SIG-M5 (cell line): ENCODE measurements at regions not wholly inside any gene's neighbourhood (a gene's known extent, or its start where the extent isn't known, plus 50 kb on each side); places are given as distances from the start of the nearest gene placed in this dataset.
"Not testable (repeated sequence)": the region's sequence is repeated elsewhere in the genome, so short reads cannot be mapped to it uniquely, and the experiment has no call there.

Experiments used
- DNase-seq: peaks from one replicate; lab custom pipeline; 2025; lab: John Stamatoyannopoulos, UW

DNA sequence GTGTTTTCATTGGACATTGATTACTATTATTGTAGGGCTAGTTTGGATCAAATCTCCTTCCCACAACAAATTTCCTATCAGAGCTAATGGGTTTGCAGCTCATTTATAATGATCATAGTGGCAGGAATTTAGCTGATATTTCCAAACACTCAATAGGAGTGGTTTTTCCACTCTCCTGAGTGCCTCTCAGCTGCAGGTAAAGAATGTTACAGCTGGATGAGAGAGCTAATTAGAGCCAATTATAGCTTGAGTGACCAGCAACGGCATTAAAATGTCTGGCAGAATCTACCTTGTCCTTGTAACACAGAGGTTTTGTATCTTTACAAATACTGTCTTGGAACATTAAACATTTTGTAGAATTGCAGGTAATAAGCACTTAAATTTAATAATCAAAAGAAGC, 602.8 kb upstream of the EPHA5 start:
- DNase-seq: no peak

DNA sequence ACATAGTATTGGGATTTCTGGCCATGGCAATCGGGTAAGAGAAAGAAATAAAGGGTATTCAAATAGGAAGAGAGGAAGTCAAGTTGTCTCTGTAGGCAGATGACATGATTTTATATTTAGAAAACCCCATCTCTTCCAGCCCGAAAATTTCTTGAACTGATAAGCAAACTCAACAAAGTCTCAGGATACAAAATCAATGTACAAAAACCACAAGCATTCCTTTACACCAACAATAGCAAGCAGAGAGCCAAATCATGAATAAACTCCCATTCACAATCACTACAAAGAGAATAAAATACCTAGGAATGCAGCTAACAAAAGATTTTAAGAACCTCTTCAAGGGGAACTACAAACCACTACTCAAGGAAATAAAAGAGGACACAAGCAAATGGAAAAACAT, 600.1 kb upstream of the EPHA5 start:
- not testable (repeated sequence) for DNase-seq

DNA sequence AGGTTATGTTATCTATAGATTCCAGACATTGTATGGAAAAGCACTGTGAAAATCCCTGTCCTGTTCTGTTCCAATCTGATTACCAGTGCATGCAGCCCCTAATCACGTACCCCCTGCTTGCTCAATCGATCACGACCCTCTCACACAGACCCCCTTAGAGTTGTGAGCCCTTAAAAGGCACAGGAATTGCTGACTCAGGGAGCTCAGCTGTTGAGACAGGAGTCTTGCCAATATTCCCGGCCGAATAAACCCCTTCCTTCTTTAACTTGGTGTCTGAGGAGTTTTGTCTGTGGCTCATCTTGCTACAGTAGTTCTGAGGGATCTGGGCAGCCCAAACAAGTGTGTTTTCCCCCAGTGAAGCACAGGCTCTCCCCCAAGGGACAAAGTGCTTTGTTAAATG, 596.3 kb upstream of the EPHA5 start:
- not testable (repeated sequence) for DNase-seq

GRCh38 chr4:66266035-66266434, 595.7 kb upstream of the EPHA5 start:
- no peak for DNase-seq

DNA sequence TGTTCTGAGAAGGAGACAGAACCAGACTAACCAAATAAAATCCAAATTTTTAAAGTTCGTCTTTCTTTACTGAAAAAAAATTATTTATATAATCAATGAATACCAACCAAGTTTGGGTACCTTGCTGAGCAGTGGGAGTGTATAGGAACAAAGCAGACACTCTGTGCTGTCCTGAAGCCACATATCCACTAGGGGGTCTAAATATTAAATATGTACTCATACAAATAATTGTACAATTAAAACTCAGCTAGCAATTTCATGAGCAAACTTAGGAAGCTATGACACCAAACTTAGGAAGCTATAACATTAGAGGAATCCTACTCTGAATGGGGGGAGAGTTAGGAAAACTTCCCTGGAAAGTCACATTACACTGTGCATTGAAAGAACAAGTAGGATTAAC, 582.0 kb upstream of the EPHA5 start:
- no peak for DNase-seq

DNA sequence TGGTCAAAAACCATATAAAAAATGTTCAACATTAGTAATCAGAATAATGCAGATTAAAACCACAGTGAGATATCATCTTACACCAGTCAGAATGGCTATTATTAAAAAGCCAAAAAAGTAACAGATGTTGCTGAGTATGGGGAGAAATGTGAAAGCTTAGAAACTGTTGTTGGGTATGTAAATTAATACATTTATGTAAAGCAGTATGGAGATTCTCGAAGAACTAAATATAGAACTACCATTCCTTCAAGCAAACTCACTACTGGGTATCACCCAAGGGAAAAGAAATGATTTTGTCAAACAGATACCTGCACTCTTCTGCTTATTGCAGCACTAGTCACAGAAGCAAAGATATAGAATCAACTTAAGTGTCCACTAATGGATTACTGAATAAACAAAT, 576.4 kb upstream of the EPHA5 start:
- DNase-seq: no peak

- no peak for DNase-seq
These were observed 565.6 kb upstream of the EPHA5 start for GRCh38 chr4:66235876-66236275.

GRCh38 chr4:66229885-66230284, 559.6 kb upstream of the EPHA5 start:
- DNase-seq: no peak

- no peak for DNase-seq
These were observed 555.2 kb upstream of the EPHA5 start for GRCh38 chr4:66225539-66225938.

DNA sequence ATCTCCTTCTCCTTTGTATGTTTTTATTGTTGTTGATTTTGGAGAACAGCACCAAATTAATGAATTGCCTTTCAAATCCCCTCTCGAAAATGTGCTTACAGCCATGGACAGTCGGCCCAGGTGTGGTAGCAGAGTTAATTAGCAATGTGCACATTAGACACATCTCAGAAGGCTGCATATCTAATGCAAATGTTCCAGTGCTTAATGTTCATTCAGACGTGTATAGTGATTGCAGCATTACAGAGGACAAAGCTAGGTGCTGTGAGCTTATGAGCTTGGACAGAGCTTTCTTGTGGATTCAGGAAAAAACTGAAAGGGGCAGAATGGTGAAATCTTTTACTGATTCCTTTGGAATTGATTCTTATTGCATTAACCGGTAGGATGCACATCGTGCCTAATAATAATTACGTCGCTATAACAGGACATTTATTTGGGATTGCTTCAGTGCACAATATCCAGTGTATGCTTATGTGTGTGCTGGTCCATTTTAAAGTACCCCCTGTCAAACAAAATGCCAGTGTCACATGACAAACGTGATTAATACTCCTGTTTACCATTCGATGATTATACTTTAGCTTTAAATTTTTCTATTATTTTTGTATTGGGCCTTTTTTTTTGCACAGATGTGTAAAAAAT, 552.9 kb upstream of the EPHA5 start:
- no peak for DNase-seq

- DNase-seq: no peak
These were observed 549.1 kb upstream of the EPHA5 start for GRCh38 chr4:66219401-66219800.

- DNase-seq: no peak
These were observed 546.0 kb upstream of the EPHA5 start for GRCh38 chr4:66216252-66216651.

GRCh38 chr4:66212489-66212888, 542.2 kb upstream of the EPHA5 start:
- no peak for DNase-seq

GRCh38 chr4:66204534-66205247, 534.4 kb upstream of the EPHA5 start:
- DNase-seq: no peak

- no peak for DNase-seq
These were observed 532.6 kb upstream of the EPHA5 start for GRCh38 chr4:66202870-66203269.

DNA sequence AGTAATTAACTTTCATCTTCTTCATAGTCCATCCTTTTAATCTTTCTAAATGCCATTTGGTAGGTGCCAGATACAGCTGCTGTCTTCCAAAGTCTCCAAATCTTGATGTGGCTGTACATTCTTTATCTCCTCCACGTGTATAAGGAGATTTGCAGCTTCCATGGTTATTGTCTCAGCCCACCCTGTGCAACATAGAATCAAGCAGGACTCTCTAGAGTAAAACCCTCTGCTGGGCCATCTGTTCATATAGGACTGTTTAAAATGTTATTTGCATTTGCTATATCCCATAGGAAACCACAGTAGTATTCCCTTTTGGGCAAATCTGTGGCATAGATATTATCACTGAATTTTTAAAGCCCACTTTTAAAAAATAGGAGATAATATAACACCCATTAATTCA, 527.2 kb upstream of the EPHA5 start:
- DNase-seq: no peak

GRCh38 chr4:66193487-66193886, 523.2 kb upstream of the EPHA5 start:
- no peak for DNase-seq

DNA sequence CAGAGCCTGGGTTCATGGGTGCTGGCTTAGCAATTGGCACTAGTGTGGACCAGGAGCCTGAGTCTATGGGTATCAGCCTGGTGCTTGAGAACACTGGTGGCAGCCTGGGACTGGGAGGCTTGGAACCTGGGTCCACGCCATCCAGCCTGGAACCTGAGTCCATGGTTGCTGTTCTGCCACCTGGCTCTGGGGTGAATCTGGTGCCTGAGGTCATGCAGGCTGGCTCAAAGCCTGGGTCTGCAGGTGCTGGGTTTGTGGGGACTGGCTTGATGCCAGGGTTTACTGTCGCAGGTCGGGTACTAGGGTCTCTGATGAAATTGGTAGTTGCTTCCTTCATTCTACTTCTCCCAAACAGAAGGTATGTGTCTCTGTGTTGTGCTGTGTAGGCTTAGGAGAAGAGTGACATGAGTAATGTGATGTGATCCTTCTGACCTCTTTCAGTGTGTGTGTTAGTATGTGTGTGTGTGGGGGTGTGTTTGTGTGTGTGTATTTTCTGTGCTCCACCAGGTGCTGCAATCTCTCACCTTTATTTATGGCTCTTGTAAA, 517.0 kb upstream of the EPHA5 start:
- DNase-seq: no peak

GRCh38 chr4:66186095-66186494, 515.8 kb upstream of the EPHA5 start:
- no peak for DNase-seq

GRCh38 chr4:66182636-66183035, 512.3 kb upstream of the EPHA5 start:
- no peak for DNase-seq

DNA sequence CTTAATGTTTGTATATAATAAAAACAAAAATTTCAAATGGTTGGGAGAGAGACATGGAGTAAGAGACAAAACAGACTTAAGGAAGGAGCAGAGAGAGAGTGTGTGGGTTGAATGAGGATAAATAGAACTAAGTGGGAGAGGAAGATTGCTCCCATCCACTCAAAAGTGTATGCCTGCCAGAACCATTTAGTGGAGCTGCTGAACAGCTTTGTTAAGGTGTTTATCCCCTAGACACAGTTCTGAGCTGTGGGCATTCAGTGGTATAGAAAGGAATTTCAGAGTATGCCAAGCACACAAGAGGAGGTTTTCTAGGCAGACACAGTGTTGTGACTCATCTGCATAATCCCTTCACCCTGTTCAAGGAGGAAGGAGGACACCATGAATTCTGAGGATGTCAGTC, 508.6 kb upstream of the EPHA5 start:
- DNase-seq: no peak

DNA sequence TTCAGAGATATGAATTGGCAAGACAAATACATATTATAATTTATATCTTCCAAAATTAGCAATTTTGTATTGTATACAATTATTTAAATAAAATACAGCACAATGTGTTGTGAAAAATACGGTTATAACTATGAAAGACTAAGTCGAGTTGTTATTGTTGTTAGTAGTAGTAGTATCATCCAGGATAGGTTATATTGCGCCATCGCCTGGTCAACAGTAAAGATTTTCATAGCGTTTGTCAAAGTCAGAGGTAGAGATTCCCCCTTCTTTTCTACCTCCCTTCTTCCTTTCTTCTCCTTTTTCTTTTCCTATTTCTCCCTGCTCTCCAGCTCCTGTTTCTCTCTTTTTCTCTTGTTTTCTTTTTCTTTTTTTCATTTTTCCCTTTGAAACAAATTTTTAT, 499.1 kb upstream of the EPHA5 start:
- DNase-seq: no peak

GRCh38 chr4:66164869-66165268, 494.6 kb upstream of the EPHA5 start:
- DNase-seq: no peak

DNA sequence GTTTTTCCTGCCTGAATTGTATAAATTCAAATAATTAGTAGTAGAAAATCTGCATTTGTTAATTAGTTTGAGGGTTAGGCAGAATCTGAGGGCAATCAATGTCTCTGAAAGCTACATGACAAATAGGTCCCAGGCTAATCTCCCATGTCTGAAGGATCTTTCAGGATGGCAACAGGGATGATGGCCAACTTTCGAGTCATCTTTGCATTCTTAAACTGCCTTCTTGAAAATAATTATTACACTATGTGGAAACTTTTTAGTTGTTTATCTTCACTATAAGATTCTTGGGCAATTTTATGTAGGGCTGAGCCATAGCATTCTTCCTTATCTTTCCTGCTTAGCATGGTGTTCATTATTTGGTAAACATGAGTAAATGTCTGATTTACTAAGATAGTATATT, 490.3 kb upstream of the EPHA5 start:
- no peak for DNase-seq
